A673 (cell line): ENCODE measurements at regions not wholly inside any gene's neighbourhood (a gene's known extent, or its start where the extent isn't known, plus 50 kb on each side); places are given as distances from the start of the nearest gene placed in this dataset.
"Not testable (repeated sequence)": the region's sequence is repeated elsewhere in the genome, so short reads cannot be mapped to it uniquely, and the experiment has no call there.

Experiments used
- BruUV-seq: library from RNA; stranded (reverse); fragments of 400-500 nt; replicated peaks from 2 replicates; lab custom pipeline; 2021; lab: Mats Ljungman, UMichigan
- CTCF ChIA-PET: fragments of 300-600 bp; sonication (Branson Sonifier 250); formaldehyde crosslinking; loops from one replicate; lab custom pipeline; 2022; ENCODE audit warnings: antibody characterized with exemption; lab: Charles Lee
- POLR2A ChIA-PET: fragments of 300-600 bp; sonication (Branson Sonifier 250); formaldehyde crosslinking; loops from one replicate; lab custom pipeline; 2022; ENCODE audit warnings: antibody characterized with exemption; ENCODE audit not compliant: low non-redundant PET; lab: Charles Lee
- DNase-seq: peaks from one replicate; pipeline ENCODE4 v3.0.0-alpha.2; 2015; ENCODE audit warnings: low spot score
- H3K27ac ChIP-seq: fragments of 200-600 bp; sonication (generic); 2 replicates; pipeline ENCODE4 v1.5.1; 2016; ENCODE audit warnings: mixed run types, low read depth, mild to moderate bottlenecking, mixed read lengths, antibody characterized with exemption, low read length; ENCODE audit not compliant: poor library complexity, severe bottlenecking
- H3K27me3 ChIP-seq: fragments of 200-600 bp; sonication (generic); replicated peaks from 2 replicates; pipeline ENCODE4 v1.6.1; 2017; ENCODE audit warnings: mixed run types, low read depth, mild to moderate bottlenecking, mixed read lengths, antibody characterized with exemption, low read length; ENCODE audit not compliant: insufficient read depth, poor library complexity
- H3K36me3 ChIP-seq: fragments of 200-600 bp; sonication (generic); 2 replicates; pipeline ENCODE4 v1.6.1; 2016; ENCODE audit warnings: mixed run types, mild to moderate bottlenecking, mixed read lengths, antibody characterized with exemption, low read length; ENCODE audit not compliant: insufficient read depth, poor library complexity, severe bottlenecking
- H3K4me1 ChIP-seq: fragments of 200-600 bp; sonication (generic); 2 replicates; pipeline ENCODE4 v1.6.1; 2017; ENCODE audit warnings: mixed run types, mild to moderate bottlenecking, mixed read lengths, antibody characterized with exemption, low read length; ENCODE audit not compliant: insufficient read depth, poor library complexity, severe bottlenecking
- H3K4me3 ChIP-seq: fragments of 200-600 bp; sonication (generic); 2 replicates; pipeline ENCODE4 v1.5.1; 2016; ENCODE audit warnings: low read depth, mixed run types, mild to moderate bottlenecking, mixed read lengths, low read length; ENCODE audit not compliant: poor library complexity, severe bottlenecking
- H3K9me3 ChIP-seq: fragments of 200-600 bp; sonication (generic); 2 replicates; pipeline ENCODE4 v1.6.1; 2016; ENCODE audit warnings: mixed run types, low read depth, mild to moderate bottlenecking, mixed read lengths, antibody characterized with exemption, low read length; ENCODE audit not compliant: poor library complexity, severe bottlenecking
- CTCF ChIP-seq: fragments of 300-800, 200-600 bp; sonication (generic); conservative IDR thresholded peaks from 2 replicates; pipeline ENCODE4 v1.5.1; 2017; ENCODE audit warnings: low read depth, mild to moderate bottlenecking, antibody characterized with exemption, low read length, moderate library complexity, mixed read lengths
- EZH2 ChIP-seq: fragments of 200-600 bp; sonication (generic); IDR thresholded peaks from 2 replicates; pipeline ENCODE4 v1.6.1; 2017; ENCODE audit warnings: borderline replicate concordance, low read depth, mild to moderate bottlenecking, mixed read lengths, antibody characterized with exemption, low read length; ENCODE audit not compliant: poor library complexity, severe bottlenecking
- intact Hi-C: fragments of 100-400 bp; cut with micrococcal nuclease; formaldehyde crosslinking; loops from one replicate; pipeline ENCODE4 v1.10.0; 2022; ENCODE audit not compliant: unreplicated experiment

- BruUV-seq, result no TSS peak
- no peak overlapping the region for H3K27ac ChIP-seq
- no peaks in the 10 kb centered on the region for H3K9me3 ChIP-seq
- ChIA-PET CTCF (no interaction called here), POLR2A (no interaction called here)
- TF ChIP-seq CTCF (0 out of 2 replicates have a peak, but pooled peaks have one; percentile 24), EZH2 (no peak)
- no peaks in the 10 kb centered on the region for H3K36me3 ChIP-seq
- no peak overlapping the region for H3K4me3 ChIP-seq
- H3K4me1 ChIP-seq, result peaks cover 27% of the 10 kb centered on the region
- H3K27me3 ChIP-seq, result no peaks in the 10 kb centered on the region
- DNase-seq, result no peak
- intact Hi-C loops, result no loop called here
These were observed 217.1 kb downstream of the EXOC5 start for GRCh38 chr14:57051633-57052032.

- Histone ChIP-seq H3K9me3 (no peaks in the 10 kb centered on the region), H3K36me3 (no peaks in the 10 kb centered on the region), H3K27me3 (no peaks in the 10 kb centered on the region), H3K4me1 (peaks cover 45% of the 10 kb centered on the region), H3K4me3 (no peak overlapping the region), H3K27ac (no peak overlapping the region)
- ChIA-PET CTCF (no interaction called here), POLR2A (no interaction called here)
- intact Hi-C loops, result no loop called here
- TF ChIP-seq CTCF, result no peak
- BruUV-seq, result no TSS peak
- DNase-seq, result no peak
These were observed 218.9 kb downstream of the EXOC5 start for GRCh38 chr14:57049848-57050247.

GRCh38 chr14:57046175-57046574 is 222.5 kb downstream of the EXOC5 start:
- Histone ChIP-seq H3K36me3 (no peaks in the 10 kb centered on the region), H3K27ac (peak overlapping the region; percentile 95), H3K9me3 (no peaks in the 10 kb centered on the region), H3K4me3 (no peak overlapping the region), H3K4me1 (peaks cover 49% of the 10 kb centered on the region), H3K27me3 (no peaks in the 10 kb centered on the region)
- POLR2A ChIA-PET, result no interaction called here
- no TSS peak for BruUV-seq
- CTCF ChIA-PET, result no interaction called here
- intact Hi-C loops, result no loop called here
- TF ChIP-seq CTCF (no peak), EZH2 (no peak)
- no peak for DNase-seq

- H3K9me3 ChIP-seq, POLR2A ChIA-PET, CTCF ChIA-PET, H3K27me3 ChIP-seq, H3K36me3 ChIP-seq, H3K4me3 ChIP-seq: not testable (repeated sequence)
- BruUV-seq, result TSS peak; percentile 49
- DNase-seq, result peak; percentile 90
- peak overlapping the region; percentile 95 for H3K27ac ChIP-seq
- intact Hi-C loops, result loop anchor here (1.0 to 5.0 kb wide), 3 partner anchors 218 to 953 kb away; partner anchors contain the start of gene OTX2
- H3K4me1 ChIP-seq, result peaks cover 49% of the 10 kb centered on the region
These were observed 224.4 kb downstream of the EXOC5 start for GRCh38 chr14:57044101-57044973.
